ENCODE measurements at regions not wholly inside any gene's neighbourhood (a gene's known extent, or its start where the extent isn't known, plus 50 kb on each side); places are given as distances from the start of the nearest gene placed in this dataset.

DNA sequence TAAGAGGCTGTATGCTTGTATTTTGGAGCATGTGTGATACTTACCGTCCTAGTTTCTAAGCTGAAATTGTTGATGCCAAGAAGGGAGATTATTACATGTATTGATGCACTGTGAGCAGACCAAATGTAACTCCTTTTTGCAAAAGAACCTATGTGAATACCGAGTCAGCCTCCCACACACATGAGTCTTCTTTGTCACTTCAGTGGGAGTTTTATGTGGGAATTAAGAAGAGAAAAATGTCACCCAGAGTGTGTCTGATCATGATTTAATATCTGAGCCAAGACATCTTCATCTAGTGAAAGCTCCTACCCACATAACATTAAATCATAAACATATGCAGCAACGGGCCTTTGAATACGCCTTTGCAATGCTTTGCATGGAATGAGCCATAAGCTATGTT is 380.3 kb upstream of the ACTBL2 start:
- TF ChIP-seq CTCF (IDR thresholded peaks at IDR 0.05) (no peak), POLR2A (IDR thresholded peaks at IDR 0.05) (no peak)
